K562 (cell line): ENCODE measurements at regions not wholly inside any gene's neighbourhood (a gene's known extent, or its start where the extent isn't known, plus 50 kb on each side); places are given as distances from the start of the nearest gene placed in this dataset.

Source experiments
- ATAC-seq: fragments of 200-7000 bp; cut with Tn5 transposase; 3 replicates; pipeline ENCODE4 v1.9.1; 2020; ENCODE audit warnings: moderate library complexity
- BruUV-seq: library from RNA; stranded (reverse); fragments of 400-500 nt; replicated peaks from 2 replicates; lab custom pipeline; 2021; lab: Mats Ljungman, UMichigan
- CTCF ChIA-PET: fragments of 300-600 bp; formaldehyde crosslinking; extraction: SDS; loops from one replicate; lab custom pipeline; 2021; ENCODE audit warnings: low intra/inter-chr PET ratio; lab: Yijun Ruan, JAX
- POLR2A ChIA-PET: fragments of 300-600, 350-650 bp; sonication (Branson Sonifier 250); formaldehyde crosslinking; extraction: SDS; loops from one replicate; lab custom pipeline; 2021; ENCODE audit warnings: antibody characterized with exemption, inconsistent platforms; lab: Yijun Ruan, JAX
- DNase-seq, 4 experiments: peaks; one replicate each; pipeline versions ENCODE4 v3.0.0 to v3.0.0-alpha.2; 2011 to 2018; ENCODE audit warnings: low spot score in 3 of 4, mixed read lengths in 3 of 4; ENCODE audit errors: extremely low read depth in 1 of 4
- FAIRE-seq: peaks from 2 replicates; lab custom pipeline; 2011; peaks lifted over from hg19 to GRCh38; lab: Jason Lieb, UNC
- H2AFZ ChIP-seq: 2 replicates; pipeline ENCODE4 v1.6.0; 2011; ENCODE audit warnings: low read depth, low read length, control low read depth, inconsistent platforms
- H3K27ac ChIP-seq: fragments of 200-600 bp; 3 replicates; pipeline ENCODE4 v1.8.0; 2011; ENCODE audit warnings: low read depth, mild to moderate bottlenecking, control low read depth, inconsistent platforms, low read length, moderate library complexity, mixed read lengths; ENCODE audit errors: extremely low read depth
- H3K27me3 ChIP-seq, 2 experiments: fragments of 300-600 bp in 1 of 2; 2 replicates in 1 of 2; 3 replicates in 1 of 2; pipeline versions ENCODE4 v1.6.0 to v1.8.0; 2011; ENCODE audit warnings: inconsistent platforms in 2 of 2, low read length in 2 of 2, mild to moderate bottlenecking in 1 of 2, mixed read lengths in 1 of 2, moderate library complexity in 1 of 2; ENCODE audit not compliant: control insufficient read depth in 2 of 2, insufficient read depth in 2 of 2
- H3K36me3 ChIP-seq: fragments of 300-600 bp; 3 replicates; pipeline ENCODE4 v1.8.0; 2011; ENCODE audit warnings: mild to moderate bottlenecking, low read length, inconsistent platforms; ENCODE audit not compliant: control insufficient read depth, insufficient read depth
- H3K4me1 ChIP-seq, 2 experiments: fragments of 200-600 bp in 1 of 2; replicated peaks in 1 of 2; 2 replicates in 1 of 2; 3 replicates in 1 of 2; pipeline versions ENCODE4 v1.5.1 to v1.8.0; 2011; ENCODE audit warnings: inconsistent platforms in 2 of 2, low read length in 2 of 2, mild to moderate bottlenecking in 1 of 2, mixed read lengths in 1 of 2, moderate library complexity in 1 of 2; ENCODE audit not compliant: control insufficient read depth in 2 of 2, insufficient read depth in 2 of 2
- H3K4me2 ChIP-seq: 2 replicates; pipeline ENCODE4 v1.6.1; 2011; ENCODE audit warnings: low read length, control low read depth, inconsistent platforms, mixed read lengths; ENCODE audit not compliant: insufficient read depth
- H3K4me3 ChIP-seq: fragments of 200-600 bp; sonication (generic), shearing (Covaris generic); 2 replicates; pipeline ENCODE4 v1.5.1; 2016; ENCODE audit warnings: control low read depth, inconsistent platforms
- H3K79me2 ChIP-seq: fragments of 200-600 bp; 3 replicates; pipeline ENCODE4 v1.8.0; 2011; ENCODE audit warnings: low read length, inconsistent platforms; ENCODE audit not compliant: control insufficient read depth, insufficient read depth
- H3K9ac ChIP-seq, 2 experiments: 2 replicates each; pipeline versions ENCODE4 v1.6.0 to v1.6.1; 2011; ENCODE audit warnings: low read depth in 2 of 2, low read length in 2 of 2, control low read depth in 1 of 2, inconsistent platforms in 1 of 2, mild to moderate bottlenecking in 1 of 2, mixed read lengths in 1 of 2; ENCODE audit not compliant: insufficient read depth in 1 of 2
- H3K9me1 ChIP-seq: one replicate; pipeline ENCODE4 v1.6.0; 2011; ENCODE audit warnings: inconsistent platforms, mild to moderate bottlenecking, low read length, moderate library complexity; ENCODE audit not compliant: control insufficient read depth, insufficient read depth
- H3K9me3 ChIP-seq: replicated peaks from 2 replicates; pipeline ENCODE4 v1.5.1; 2011; ENCODE audit warnings: low read depth, low read length, inconsistent platforms; ENCODE audit not compliant: control insufficient read depth, insufficient read depth
- H4K20me1 ChIP-seq: replicated peaks from 2 replicates; pipeline ENCODE4 v1.6.1; 2011; ENCODE audit warnings: low read length, inconsistent platforms, mixed read lengths; ENCODE audit not compliant: control insufficient read depth, insufficient read depth
- ELF1 ChIP-seq: fragments of 200-800 bp; sonication (Bioruptor generic); IDR thresholded peaks from 2 replicates; pipeline ENCODE4 v1.6.1; 2016; ENCODE audit warnings: missing genetic modification characterization, missing compliant biosample characterization
- GABPA ChIP-seq: fragments of 200-800 bp; sonication (Bioruptor generic); conservative IDR thresholded peaks from 2 replicates; pipeline ENCODE4 v1.6.1; 2016; ENCODE audit warnings: low read depth, missing genetic modification characterization, missing compliant biosample characterization
- JUNB ChIP-seq: fragments of 450-650 bp; formaldehyde crosslinking; conservative IDR thresholded peaks from 2 replicates; pipeline ENCODE4 v1.4.0; 2020; ENCODE audit warnings: mild to moderate bottlenecking
- KDM4B ChIP-seq, 2 experiments: fragments of 450-650 bp in 1 of 2; sonication (generic) in 1 of 2; IDR thresholded peaks; 2 replicates each; pipeline ENCODE4 v1.6.1; 2016 to 2017; ENCODE audit warnings: borderline replicate concordance in 2 of 2, antibody characterized with exemption in 1 of 2, low read depth in 1 of 2, mild to moderate bottlenecking in 1 of 2
- NFYB ChIP-seq: IDR thresholded peaks from 2 replicates; pipeline ENCODE4 v1.6.1; 2011; ENCODE audit warnings: mild to moderate bottlenecking, moderate library complexity; ENCODE audit not compliant: insufficient read length; ENCODE audit errors: extremely low read depth
- RBM34 ChIP-seq: fragments of 200-400 bp; formaldehyde crosslinking; IDR thresholded peaks from 2 replicates; pipeline ENCODE4 v1.6.1; 2018; ENCODE audit warnings: low read length, borderline replicate concordance; ENCODE audit not compliant: insufficient read depth
- STAT6 ChIP-seq: sonication (generic); formaldehyde crosslinking; IDR thresholded peaks from 2 replicates; pipeline ENCODE4 v1.8.1; 2023; ENCODE audit warnings: mild to moderate bottlenecking, missing genetic modification reagents
- XRCC5 ChIP-seq: fragments of 200-400 bp; formaldehyde crosslinking; IDR thresholded peaks from 2 replicates; pipeline ENCODE4 v1.6.1; 2017; ENCODE audit warnings: low read depth, mild to moderate bottlenecking, low read length
- ZKSCAN1 ChIP-seq: fragments of 150-350 bp; IDR thresholded peaks from 2 replicates; pipeline ENCODE4 v1.6.1; 2016; ENCODE audit warnings: low read depth, low read length
- WGBS: fragments of 100-300 bp; shearing (Covaris generic); methylation state at CpG from one replicate; pipeline ENCODE4 v1.1.6; 2016; ENCODE audit warnings: low coverage, mixed read lengths; ENCODE audit not compliant: insufficient coverage; ENCODE audit errors: missing lambda C conversion rate; 5-methylcytosine and 5-hydroxymethylcytosine counted together
- in situ Hi-C: fragments of 300-500 bp; cut with MboI; formaldehyde crosslinking; loops from 4 replicates; pipeline ENCODE4 v1.15.0; 2018; ENCODE audit warnings: inconsistent platforms, mixed read lengths
- intact Hi-C: fragments of 100-400 bp; cut with micrococcal nuclease; formaldehyde crosslinking; loops from 2 replicates; pipeline ENCODE4 v1.14.2; 2022

DNA sequence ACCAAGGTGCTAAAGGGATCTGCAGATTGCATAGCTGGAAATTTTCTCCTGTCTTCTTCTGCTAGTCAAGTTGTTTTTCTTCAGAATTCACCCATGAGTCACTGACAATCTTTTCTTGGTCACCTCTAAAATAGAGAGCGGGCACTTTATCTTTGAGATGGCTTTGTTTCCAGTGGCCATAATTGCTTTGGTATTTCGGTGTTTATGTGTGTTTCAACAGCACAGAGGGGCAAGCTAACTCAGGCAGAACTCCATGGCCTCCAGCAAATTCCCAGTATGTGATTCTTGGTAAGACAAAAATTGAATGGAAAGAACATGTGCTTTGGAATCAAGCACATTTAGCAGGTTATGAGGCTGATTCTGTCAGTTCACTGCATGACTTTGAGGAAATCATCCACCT lies 656.8 kb downstream of the VRK1 start:
- 0% methylated on average over 2 of the region's 2 CpGs for WGBS
- H3K4me3 ChIP-seq = no peak overlapping the region
- in situ Hi-C loops (no loop called here), intact Hi-C loops (no loop called here)
- no peak overlapping the region for H3K9ac ChIP-seq
- no TSS peak for BruUV-seq
- POLR2A ChIA-PET = no interaction called here
- no peaks in the 10 kb centered on the region for H3K79me2 ChIP-seq
- no peak overlapping the region for H3K27ac ChIP-seq
- H2AFZ ChIP-seq = no peak overlapping the region
- H3K36me3 ChIP-seq = no peaks in the 10 kb centered on the region
- FAIRE-seq (no peak), DNase-seq (no peak), ATAC-seq (no peak)
- no peaks in the 10 kb centered on the region for H3K4me1 ChIP-seq
- H3K9me1 ChIP-seq = no peaks in the 10 kb centered on the region
- no peaks in the 10 kb centered on the region for H3K9me3 ChIP-seq
- no peaks in the 10 kb centered on the region for H4K20me1 ChIP-seq
- H3K27me3 ChIP-seq = peaks cover 0 to 5% of the 10 kb centered on the region in 2 experiments; a peak in 1 of 5 replicates
- CTCF ChIA-PET = no interaction called here
- H3K4me2 ChIP-seq = no peak overlapping the region
- TF ChIP-seq JUNB (CRISPR knock-in tag) (no peak), ELF1 (no peak), RBM34 (no peak), ZKSCAN1 (no peak), KDM4B (IDR thresholded peaks at IDR 0.05; ENCODE audit: borderline replicate concordance in 2 of 2, low read depth in 1 of 2) (no peak), NFYB (no peak), STAT6 (no peak), GABPA (tag) (no peak), XRCC5 (no peak)
